Breast epithelium (tissue), 4 donors: ENCODE measurements at regions not wholly inside any gene's neighbourhood (a gene's known extent, or its start where the extent isn't known, plus 50 kb on each side); places are given as distances from the start of the nearest gene placed in this dataset.

ENCODE experiments used
- DNase-seq, 2 donors: peaks; one replicate each; pipeline ENCODE4 v3.0.0-alpha.2; 2019; ENCODE audit warnings: low spot score in 2 of 2
- H3K27ac ChIP-seq, 2 donors: fragments of 200-600 bp; sonication (generic) in 1 of 2; one replicate each; pipeline ENCODE4 v1.5.1; 2016 to 2019; ENCODE audit warnings: mild to moderate bottlenecking in 1 of 2
- H3K27me3 ChIP-seq, 2 donors: fragments of 200-600 bp; sonication (generic) in 1 of 2; one replicate each; pipeline versions ENCODE4 v1.5.1 to v1.6.0; 2017 to 2019; ENCODE audit warnings: control low read depth in 1 of 2, mild to moderate bottlenecking in 1 of 2
- H3K36me3 ChIP-seq: fragments of 200-600 bp; one replicate; pipeline ENCODE4 v1.5.1; 2019
- H3K4me1 ChIP-seq, 2 donors: fragments of 200-600 bp; sonication (generic); one replicate each; pipeline ENCODE4 v1.5.1; 2016 to 2019; ENCODE audit warnings: control low read depth in 1 of 2
- H3K4me3 ChIP-seq, 3 donors: fragments of 200-600 bp; sonication (generic); 1 replicate in 2 of 3; 2 replicates in 1 of 3; pipeline ENCODE4 v1.5.1; 2016 to 2019; ENCODE audit warnings: mild to moderate bottlenecking in 3 of 3, moderate library complexity in 2 of 3
- H3K9me3 ChIP-seq, 2 donors: fragments of 200-600 bp; sonication (generic) in 1 of 2; one replicate each; pipeline ENCODE4 v1.5.1; 2016 to 2019; ENCODE audit warnings: control low read depth in 1 of 2
- CTCF ChIP-seq, 3 donors: fragments of 450-650 bp; IDR thresholded peaks; one replicate each; pipeline ENCODE4 v1.5.1; 2016 to 2017; ENCODE audit warnings: antibody characterized with exemption in 3 of 3, mild to moderate bottlenecking in 3 of 3, moderate library complexity in 3 of 3
- POLR2A ChIP-seq: fragments of 450-650 bp; IDR thresholded peaks from one replicate; pipeline ENCODE4 v1.6.1; 2016; ENCODE audit warnings: antibody characterized with exemption, mild to moderate bottlenecking, moderate library complexity
- POLR2AphosphoS5 ChIP-seq, 3 donors: sonication (generic); formaldehyde crosslinking; IDR thresholded peaks; one replicate each; pipeline ENCODE4 v1.6.1; 2017; ENCODE audit warnings: antibody characterized with exemption in 3 of 3
- intact Hi-C: fragments of 100-400 bp; cut with DNase I; formaldehyde crosslinking; loops from one replicate; pipeline ENCODE4 v1.15.1; 2023; ENCODE audit warnings: low total_unique reads

GRCh38 chr13:53907891-53908290, 879.3 kb downstream of the OLFM4 start:
- H3K4me1 ChIP-seq = no peaks in the 10 kb centered on the region
- H3K27ac ChIP-seq = no peak overlapping the region
- intact Hi-C loops = no loop called here
- no peaks in the 10 kb centered on the region for H3K9me3 ChIP-seq
- no peaks in the 10 kb centered on the region for H3K27me3 ChIP-seq
- no peaks in the 10 kb centered on the region for H3K36me3 ChIP-seq
- no peak overlapping the region for H3K4me3 ChIP-seq
- no peak for TF ChIP-seq CTCF (IDR thresholded peaks at IDR 0.05)
- no peak for TF ChIP-seq POLR2A
- no peak for TF ChIP-seq POLR2AphosphoS5 (IDR thresholded peaks at IDR 0.05)
- no peak for DNase-seq

GRCh38 chr13:53920916-53921315, 892.3 kb downstream of the OLFM4 start:
- TF ChIP-seq POLR2A (no peak), CTCF (IDR thresholded peaks at IDR 0.05) (no peak), POLR2AphosphoS5 (IDR thresholded peaks at IDR 0.05) (no peak)
- no peaks in the 10 kb centered on the region for H3K27me3 ChIP-seq
- H3K4me3 ChIP-seq = no peak overlapping the region
- no peaks in the 10 kb centered on the region for H3K9me3 ChIP-seq
- no peaks in the 10 kb centered on the region for H3K36me3 ChIP-seq
- no peak overlapping the region for H3K27ac ChIP-seq
- DNase-seq = no peak
- H3K4me1 ChIP-seq = no peaks in the 10 kb centered on the region
- intact Hi-C loops = no loop called here

- Histone ChIP-seq H3K27me3 (no peaks in the 10 kb centered on the region), H3K27ac (no peak overlapping the region), H3K4me1 (no peaks in the 10 kb centered on the region), H3K36me3 (no peaks in the 10 kb centered on the region), H3K9me3 (no peaks in the 10 kb centered on the region), H3K4me3 (no peak overlapping the region)
- TF ChIP-seq CTCF (IDR thresholded peaks at IDR 0.05) (no peak), POLR2AphosphoS5 (IDR thresholded peaks at IDR 0.05) (no peak), POLR2A (no peak)
- DNase-seq = no peak
- intact Hi-C loops = no loop called here
Observed at GRCh38 chr13:53921473-53921872, 892.9 kb downstream of the OLFM4 start.

- TF ChIP-seq POLR2AphosphoS5 (IDR thresholded peaks at IDR 0.05) (no peak), POLR2A (no peak), CTCF (IDR thresholded peaks at IDR 0.05) (no peak)
- DNase-seq = no peak
- no peaks in the 10 kb centered on the region for H3K4me1 ChIP-seq
- H3K4me3 ChIP-seq = no peak overlapping the region
- H3K27me3 ChIP-seq = no peaks in the 10 kb centered on the region
- intact Hi-C loops = loop anchor here (5.0 kb wide), 1 partner anchor 594 kb away; no protein-coding TSS in a partner anchor
- no peaks in the 10 kb centered on the region for H3K9me3 ChIP-seq
- no peak overlapping the region for H3K27ac ChIP-seq
- no peaks in the 10 kb centered on the region for H3K36me3 ChIP-seq
Observed at GRCh38 chr13:53941588-53942190, 913.1 kb downstream of the OLFM4 start.

- Histone ChIP-seq H3K4me1 (no peaks in the 10 kb centered on the region), H3K27me3 (no peaks in the 10 kb centered on the region), H3K36me3 (no peaks in the 10 kb centered on the region), H3K4me3 (no peak overlapping the region), H3K27ac (no peak overlapping the region), H3K9me3 (no peaks in the 10 kb centered on the region)
- no peak for DNase-seq
- TF ChIP-seq POLR2AphosphoS5 (IDR thresholded peaks at IDR 0.05) (no peak), POLR2A (no peak), CTCF (IDR thresholded peaks at IDR 0.05) (no peak)
- intact Hi-C loops = no loop called here
Observed at GRCh38 chr13:53946500-53946899, 917.9 kb downstream of the OLFM4 start.
